ENCODE measurements at regions not wholly inside any gene's neighbourhood (a gene's known extent, or its start where the extent isn't known, plus 50 kb on each side); places are given as distances from the start of the nearest gene placed in this dataset.

DNA sequence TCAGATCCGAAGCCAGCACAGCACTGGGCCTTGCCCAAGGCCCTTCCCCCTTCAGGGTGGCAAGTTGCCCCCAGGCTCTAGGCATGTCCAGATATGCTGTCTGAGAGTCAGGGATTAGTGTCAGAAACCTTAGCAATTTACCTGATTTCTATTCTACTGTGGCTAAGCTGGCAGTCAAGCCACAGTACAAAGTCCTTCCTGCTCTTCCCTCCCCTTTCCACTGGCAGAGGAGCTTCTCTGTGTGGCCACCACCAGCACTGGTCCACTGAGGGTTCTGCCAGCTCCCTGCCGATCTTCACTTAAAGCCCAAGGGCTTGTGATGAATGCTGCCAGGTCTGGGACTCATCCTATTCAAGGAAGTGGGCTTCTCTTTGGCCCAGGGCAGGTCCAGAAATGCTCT is 324.5 kb upstream of the RPS6KA3 start:
- Histone ChIP-seq H3K79me2 (ENCODE audit: control insufficient read depth, insufficient read depth, low read length) (no peaks in the 10 kb centered on the region), H3K4me2 (ENCODE audit: insufficient read depth, low read length) (no peak overlapping the region), H3K9me3 (replicated peaks; ENCODE audit: control insufficient read depth, insufficient read depth, low read depth, low read length) (no peaks in the 10 kb centered on the region), H3K4me3 (no peak overlapping the region), H4K20me1 (replicated peaks; ENCODE audit: control insufficient read depth, insufficient read depth, low read length) (no peaks in the 10 kb centered on the region), H3K36me3 (ENCODE audit: control insufficient read depth, insufficient read depth, low read length) (no peaks in the 10 kb centered on the region), H3K4me1 (replicated peaks in 1 of 2; ENCODE audit: control insufficient read depth in 2 of 2, insufficient read depth in 2 of 2, low read length in 2 of 2) (no peaks in the 10 kb centered on the region), H3K9ac (ENCODE audit: insufficient read depth in 1 of 2, low read depth in 2 of 2, low read length in 2 of 2) (no peak overlapping the region), H3K9me1 (ENCODE audit: control insufficient read depth, insufficient read depth, low read length) (no peaks in the 10 kb centered on the region), H2AFZ (ENCODE audit: low read depth, low read length) (no peak overlapping the region), H3K27ac (ENCODE audit: extremely low read depth, low read depth, low read length) (no peak overlapping the region), H3K27me3 (ENCODE audit: control insufficient read depth in 2 of 2, insufficient read depth in 2 of 2, low read length in 2 of 2) (no peaks in the 10 kb centered on the region)
- 0% methylated on average over 2 of the region's 2 CpGs for WGBS (ENCODE audit: insufficient coverage, low coverage, missing lambda C conversion rate)
- ChIA-PET CTCF (ENCODE audit: low intra/inter-chr PET ratio) (no interaction called here), POLR2A (no interaction called here)
- DNase-seq (ENCODE audit: extremely low read depth in 1 of 4, low spot score in 3 of 4) (no peak), ATAC-seq (no peak), FAIRE-seq (no peak)
- BruUV-seq (replicated peaks): no TSS peak
- intact Hi-C loops (cut with micrococcal nuclease) (no loop called here), in situ Hi-C loops (cut with MboI) (no loop called here)
- TF ChIP-seq ZNF445 (CRISPR knock-in tag; IDR thresholded peaks at IDR 0.05; ENCODE audit: low read depth) (no peak), SETDB1 (IDR thresholded peaks at IDR 0.05; ENCODE audit: low read length) (no peak), SOX6 (IDR thresholded peaks at IDR 0.05) (no peak), CEBPB (tag; IDR thresholded peaks at IDR 0.05) (no peak), TCF7 (IDR thresholded peaks at IDR 0.05; ENCODE audit: borderline replicate concordance) (no peak), CXXC5 (CRISPR knock-in tag; IDR thresholded peaks at IDR 0.05) (no peak)
- TF ChIP-seq, protein P1, sequence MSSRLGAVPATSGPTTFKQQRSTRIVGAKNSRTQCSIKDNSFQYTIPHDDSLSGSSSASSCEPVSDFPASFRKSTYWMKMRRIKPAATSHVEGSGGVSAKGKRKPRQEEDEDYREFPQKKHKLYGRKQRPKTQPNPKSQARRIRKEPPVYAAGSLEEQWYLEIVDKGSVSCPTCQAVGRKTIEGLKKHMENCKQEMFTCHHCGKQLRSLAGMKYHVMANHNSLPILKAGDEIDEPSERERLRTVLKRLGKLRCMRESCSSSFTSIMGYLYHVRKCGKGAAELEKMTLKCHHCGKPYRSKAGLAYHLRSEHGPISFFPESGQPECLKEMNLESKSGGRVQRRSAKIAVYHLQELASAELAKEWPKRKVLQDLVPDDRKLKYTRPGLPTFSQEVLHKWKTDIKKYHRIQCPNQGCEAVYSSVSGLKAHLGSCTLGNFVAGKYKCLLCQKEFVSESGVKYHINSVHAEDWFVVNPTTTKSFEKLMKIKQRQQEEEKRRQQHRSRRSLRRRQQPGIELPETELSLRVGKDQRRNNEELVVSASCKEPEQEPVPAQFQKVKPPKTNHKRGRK (tag; IDR thresholded peaks at IDR 0.05): no peak

All from K562 (cell line).